Panc1 (cell line): ENCODE measurements at regions not wholly inside any gene's neighbourhood (a gene's known extent, or its start where the extent isn't known, plus 50 kb on each side); places are given as distances from the start of the nearest gene placed in this dataset.

Experiments used
- ATAC-seq: fragments of 200-7000 bp; cut with Tn5 transposase; 2 replicates; pipeline ENCODE4 v1.9.1; 2020; ENCODE audit warnings: mild to moderate bottlenecking, moderate library complexity
- BruUV-seq: library from RNA; stranded (reverse); fragments of 400-500 nt; replicated peaks from 2 replicates; lab custom pipeline; 2021; lab: Mats Ljungman, UMichigan
- CTCF ChIA-PET: fragments of 300-600 bp; sonication (Branson Sonifier 250); formaldehyde crosslinking; loops from one replicate; lab custom pipeline; 2022; ENCODE audit warnings: antibody characterized with exemption; lab: Charles Lee
- POLR2A ChIA-PET: fragments of 300-600 bp; sonication (Branson Sonifier 250); formaldehyde crosslinking; loops from one replicate; lab custom pipeline; 2022; ENCODE audit warnings: antibody characterized with exemption; lab: Charles Lee
- DNase-seq: peaks from one replicate; pipeline ENCODE4 v3.0.0-alpha.2; 2010; ENCODE audit warnings: low read depth, low spot score
- H3K27ac ChIP-seq: 2 replicates; pipeline ENCODE4 v1.5.1; 2011; ENCODE audit warnings: mild to moderate bottlenecking, low read length, inconsistent platforms
- H3K27me3 ChIP-seq: fragments of 200-500 bp; sonication (Bioruptor generic); 2 replicates; pipeline ENCODE4 v1.6.0; 2014; ENCODE audit warnings: low read length, inconsistent platforms; ENCODE audit not compliant: control insufficient read depth, insufficient read depth
- H3K36me3 ChIP-seq: fragments of 200-500 bp; sonication (Bioruptor generic); 2 replicates; pipeline ENCODE4 v1.5.1; 2014; ENCODE audit warnings: inconsistent platforms, mild to moderate bottlenecking, low read length, moderate library complexity; ENCODE audit not compliant: control insufficient read depth, insufficient read depth
- H3K4me1 ChIP-seq: 2 replicates; pipeline ENCODE4 v1.5.1; 2011; ENCODE audit warnings: inconsistent platforms, mild to moderate bottlenecking, low read length, moderate library complexity; ENCODE audit not compliant: control insufficient read depth, insufficient read depth
- H3K4me3 ChIP-seq, 2 experiments: 2 replicates each; pipeline ENCODE4 v1.5.1; 2011 to 2012; ENCODE audit warnings: low read depth in 2 of 2, low read length in 2 of 2, mild to moderate bottlenecking in 2 of 2, inconsistent platforms in 1 of 2, moderate library complexity in 1 of 2
- H3K9me3 ChIP-seq: fragments of 200-500 bp; sonication (Bioruptor generic); 2 replicates; pipeline ENCODE4 v1.5.1; 2014; ENCODE audit warnings: low read depth, mild to moderate bottlenecking, inconsistent platforms, low read length, moderate library complexity; ENCODE audit not compliant: control insufficient read depth, insufficient read depth
- POLR2AphosphoS5 ChIP-seq: IDR thresholded peaks from 2 replicates; pipeline ENCODE4 v1.6.1; 2012; ENCODE audit warnings: mild to moderate bottlenecking, low read depth, low read length, moderate library complexity
- SIN3A ChIP-seq: IDR thresholded peaks from 2 replicates; pipeline ENCODE4 v1.6.1; 2012; ENCODE audit warnings: low read depth, mild to moderate bottlenecking, low read length, moderate library complexity, borderline replicate concordance; ENCODE audit not compliant: insufficient read depth
- TCF7L2 ChIP-seq: IDR thresholded peaks from 2 replicates; pipeline ENCODE4 v1.6.1; 2011; ENCODE audit warnings: mild to moderate bottlenecking, low read depth, low read length, inconsistent platforms
- in situ Hi-C: cut with HindIII; loops from 2 replicates; pipeline ENCODE4 v1.10.0; 2016; ENCODE audit warnings: low sequenced_read_pairs, low pct_unique_long_range_greater_than_20kb
- intact Hi-C: fragments of 100-400 bp; cut with micrococcal nuclease; formaldehyde crosslinking; loops from one replicate; pipeline ENCODE4 v1.10.0; 2022; ENCODE audit not compliant: unreplicated experiment
- TF ChIP-seq, protein P1 (sequence below), 2 experiments: IDR thresholded peaks; 2 replicates each; pipeline ENCODE4 v1.6.1; 2011 to 2012; ENCODE audit warnings: low read depth in 2 of 2, control low read depth in 1 of 2, low read length in 1 of 2, mild to moderate bottlenecking in 1 of 2, moderate library complexity in 1 of 2; ENCODE audit not compliant: insufficient read depth in 1 of 2
- TF ChIP-seq, protein P2 (sequence below): fragments of 450-650 bp; IDR thresholded peaks from 2 replicates; pipeline ENCODE4 v1.5.1; 2017; ENCODE audit warnings: mild to moderate bottlenecking

DNA sequence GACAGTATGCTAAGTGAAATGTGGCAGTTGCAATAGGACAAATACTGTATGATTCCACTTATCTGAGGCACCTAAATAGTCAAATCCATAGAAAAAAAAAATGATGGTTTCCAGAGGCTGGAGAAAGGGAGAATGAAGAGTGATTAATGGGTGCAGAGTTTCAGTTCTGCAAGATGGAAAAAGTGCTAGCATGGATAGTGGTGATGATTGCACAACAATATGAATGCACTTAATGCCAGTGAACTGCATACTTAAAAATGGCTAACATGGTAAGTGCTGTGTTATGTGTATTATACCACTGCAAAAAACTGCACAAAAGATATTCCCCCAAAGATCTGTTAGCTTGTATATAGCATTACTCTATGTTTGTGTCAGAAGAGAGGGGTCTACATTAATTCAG lies 185.4 kb downstream of the INHBB start:
- ATAC-seq (no peak), DNase-seq (no peak)
- BruUV-seq: no TSS peak

DNA sequence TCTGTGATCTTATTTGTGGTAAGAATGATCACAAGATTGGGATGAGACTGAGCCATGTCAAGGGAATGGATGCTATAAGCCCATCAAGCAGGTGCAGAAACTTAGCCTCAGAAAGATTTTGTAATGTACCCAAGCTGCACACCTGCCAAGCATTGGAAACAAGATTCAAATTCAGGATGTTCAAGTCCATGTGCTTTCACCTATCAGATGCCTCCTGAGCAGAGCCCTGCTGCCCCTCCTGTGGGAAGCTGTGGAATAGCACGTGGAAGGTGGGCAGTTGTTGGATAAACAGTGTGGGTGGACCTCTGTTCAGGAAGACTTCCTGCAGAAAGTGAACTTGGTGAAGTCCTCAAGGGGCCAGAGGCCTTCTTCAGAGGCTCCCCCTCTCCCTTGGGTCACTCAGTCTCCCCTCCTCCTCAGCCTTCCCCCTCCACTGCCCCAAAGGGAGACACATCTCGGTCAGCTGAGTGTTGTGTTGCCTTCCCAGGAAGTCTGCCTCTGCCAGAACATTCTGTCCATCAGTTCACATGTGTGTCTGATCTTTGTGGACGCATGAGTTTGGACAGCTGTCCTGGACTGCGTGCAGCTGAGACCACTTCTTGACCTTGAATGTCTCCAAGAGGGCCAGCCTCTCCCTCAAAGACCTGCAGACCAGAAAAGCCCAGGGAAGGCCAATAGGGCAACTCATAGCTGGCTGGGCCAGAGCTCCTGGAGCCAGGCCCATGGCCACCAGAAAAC lies 186.1 kb downstream of the INHBB start:
- in situ Hi-C loops (no loop called here), intact Hi-C loops (no loop called here)
- POLR2A ChIA-PET: interaction anchor here (0.5 to 0.7 kb wide), 2 partner anchors 89 to 968 kb away, joined by 3 to 4 read pairs; no protein-coding TSS in a partner anchor
- CTCF ChIA-PET: no interaction called here
- no peaks in the 10 kb centered on the region for H3K27me3 ChIP-seq
- no TSS peak for BruUV-seq
- DNase-seq (no peak), ATAC-seq (no peak)
- H3K4me3 ChIP-seq: no peak overlapping the region
- H3K36me3 ChIP-seq: no peaks in the 10 kb centered on the region
- TF ChIP-seq, protein P1, sequence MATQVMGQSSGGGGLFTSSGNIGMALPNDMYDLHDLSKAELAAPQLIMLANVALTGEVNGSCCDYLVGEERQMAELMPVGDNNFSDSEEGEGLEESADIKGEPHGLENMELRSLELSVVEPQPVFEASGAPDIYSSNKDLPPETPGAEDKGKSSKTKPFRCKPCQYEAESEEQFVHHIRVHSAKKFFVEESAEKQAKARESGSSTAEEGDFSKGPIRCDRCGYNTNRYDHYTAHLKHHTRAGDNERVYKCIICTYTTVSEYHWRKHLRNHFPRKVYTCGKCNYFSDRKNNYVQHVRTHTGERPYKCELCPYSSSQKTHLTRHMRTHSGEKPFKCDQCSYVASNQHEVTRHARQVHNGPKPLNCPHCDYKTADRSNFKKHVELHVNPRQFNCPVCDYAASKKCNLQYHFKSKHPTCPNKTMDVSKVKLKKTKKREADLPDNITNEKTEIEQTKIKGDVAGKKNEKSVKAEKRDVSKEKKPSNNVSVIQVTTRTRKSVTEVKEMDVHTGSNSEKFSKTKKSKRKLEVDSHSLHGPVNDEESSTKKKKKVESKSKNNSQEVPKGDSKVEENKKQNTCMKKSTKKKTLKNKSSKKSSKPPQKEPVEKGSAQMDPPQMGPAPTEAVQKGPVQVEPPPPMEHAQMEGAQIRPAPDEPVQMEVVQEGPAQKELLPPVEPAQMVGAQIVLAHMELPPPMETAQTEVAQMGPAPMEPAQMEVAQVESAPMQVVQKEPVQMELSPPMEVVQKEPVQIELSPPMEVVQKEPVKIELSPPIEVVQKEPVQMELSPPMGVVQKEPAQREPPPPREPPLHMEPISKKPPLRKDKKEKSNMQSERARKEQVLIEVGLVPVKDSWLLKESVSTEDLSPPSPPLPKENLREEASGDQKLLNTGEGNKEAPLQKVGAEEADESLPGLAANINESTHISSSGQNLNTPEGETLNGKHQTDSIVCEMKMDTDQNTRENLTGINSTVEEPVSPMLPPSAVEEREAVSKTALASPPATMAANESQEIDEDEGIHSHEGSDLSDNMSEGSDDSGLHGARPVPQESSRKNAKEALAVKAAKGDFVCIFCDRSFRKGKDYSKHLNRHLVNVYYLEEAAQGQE (IDR thresholded peaks at IDR 0.05; ENCODE audit: insufficient read depth in 1 of 2, low read depth in 2 of 2, low read length in 1 of 2): no peak
- TF ChIP-seq, protein P2, sequence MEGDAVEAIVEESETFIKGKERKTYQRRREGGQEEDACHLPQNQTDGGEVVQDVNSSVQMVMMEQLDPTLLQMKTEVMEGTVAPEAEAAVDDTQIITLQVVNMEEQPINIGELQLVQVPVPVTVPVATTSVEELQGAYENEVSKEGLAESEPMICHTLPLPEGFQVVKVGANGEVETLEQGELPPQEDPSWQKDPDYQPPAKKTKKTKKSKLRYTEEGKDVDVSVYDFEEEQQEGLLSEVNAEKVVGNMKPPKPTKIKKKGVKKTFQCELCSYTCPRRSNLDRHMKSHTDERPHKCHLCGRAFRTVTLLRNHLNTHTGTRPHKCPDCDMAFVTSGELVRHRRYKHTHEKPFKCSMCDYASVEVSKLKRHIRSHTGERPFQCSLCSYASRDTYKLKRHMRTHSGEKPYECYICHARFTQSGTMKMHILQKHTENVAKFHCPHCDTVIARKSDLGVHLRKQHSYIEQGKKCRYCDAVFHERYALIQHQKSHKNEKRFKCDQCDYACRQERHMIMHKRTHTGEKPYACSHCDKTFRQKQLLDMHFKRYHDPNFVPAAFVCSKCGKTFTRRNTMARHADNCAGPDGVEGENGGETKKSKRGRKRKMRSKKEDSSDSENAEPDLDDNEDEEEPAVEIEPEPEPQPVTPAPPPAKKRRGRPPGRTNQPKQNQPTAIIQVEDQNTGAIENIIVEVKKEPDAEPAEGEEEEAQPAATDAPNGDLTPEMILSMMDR: no peak
- no peak for TF ChIP-seq TCF7L2
- H3K27ac ChIP-seq: no peak overlapping the region
- no peaks in the 10 kb centered on the region for H3K4me1 ChIP-seq
- H3K9me3 ChIP-seq: no peaks in the 10 kb centered on the region

More for the DNA sequence above, 185.4 kb downstream of the INHBB start:
- intact Hi-C loops: no loop called here
- Histone ChIP-seq H3K9me3 (no peaks in the 10 kb centered on the region), H3K36me3 (no peaks in the 10 kb centered on the region), H3K4me3 (no peak overlapping the region), H3K27me3 (no peaks in the 10 kb centered on the region), H3K4me1 (no peaks in the 10 kb centered on the region), H3K27ac (no peak overlapping the region)
- in situ Hi-C loops: no loop called here
- TF ChIP-seq, protein P2: no peak
- TF ChIP-seq POLR2AphosphoS5 (no peak), SIN3A (no peak), TCF7L2 (no peak)
- TF ChIP-seq, protein P1 (IDR thresholded peaks at IDR 0.05; ENCODE audit: insufficient read depth in 1 of 2, low read depth in 2 of 2, low read length in 1 of 2): no peak
- POLR2A ChIA-PET: interaction anchor here (0.7 kb wide), 1 partner anchor 88 kb away, joined by 3 read pairs; no protein-coding TSS in a partner anchor
- CTCF ChIA-PET: no interaction called here
